Calu3 (cell line): ENCODE measurements at regions not wholly inside any gene's neighbourhood (a gene's known extent, or its start where the extent isn't known, plus 50 kb on each side); places are given as distances from the start of the nearest gene placed in this dataset.

Source experiments
- BruUV-seq: library from RNA; stranded (reverse); fragments of 400-500 nt; replicated peaks from 2 replicates; lab custom pipeline; 2021; lab: Mats Ljungman, UMichigan
- CTCF ChIA-PET: fragments of 300-600 bp; sonication (Branson Sonifier 250); formaldehyde crosslinking; loops from one replicate; lab custom pipeline; 2022; ENCODE audit warnings: antibody characterized with exemption; lab: Charles Lee
- DNase-seq: peaks from one replicate; pipeline ENCODE4 v3.0.0; 2022
- H3K27ac Mint-ChIP-seq: one replicate; pipeline ENCODE4 v1.8.0; 2022; ENCODE audit warnings: mixed read lengths; ENCODE audit not compliant: unreplicated experiment
- H3K27me3 Mint-ChIP-seq: one replicate; pipeline ENCODE4 v1.8.0; 2022; ENCODE audit warnings: mixed read lengths; ENCODE audit not compliant: unreplicated experiment
- H3K36me3 Mint-ChIP-seq: one replicate; pipeline ENCODE4 v1.8.0; 2022; ENCODE audit warnings: mild to moderate bottlenecking, moderate library complexity, mixed read lengths; ENCODE audit not compliant: insufficient read depth, unreplicated experiment
- H3K4me1 Mint-ChIP-seq: one replicate; pipeline ENCODE4 v1.8.0; 2022; ENCODE audit warnings: mild to moderate bottlenecking, low read depth, mixed read lengths; ENCODE audit not compliant: unreplicated experiment
- H3K4me3 Mint-ChIP-seq: one replicate; pipeline ENCODE4 v1.8.0; 2022; ENCODE audit warnings: mild to moderate bottlenecking, low read depth, moderate library complexity, mixed read lengths; ENCODE audit not compliant: unreplicated experiment
- H3K9me3 Mint-ChIP-seq: one replicate; pipeline ENCODE4 v1.8.0; 2022; ENCODE audit warnings: low read depth, mixed read lengths; ENCODE audit not compliant: unreplicated experiment
- intact Hi-C: fragments of 100-400 bp; cut with micrococcal nuclease; formaldehyde crosslinking; loops from one replicate; pipeline ENCODE4 v1.10.0; 2022; ENCODE audit not compliant: unreplicated experiment
- TF ChIP-seq, protein P1 (sequence below): fragments of 200-600 bp; IDR thresholded peaks from one replicate; pipeline ENCODE4 v1.8.0; 2022; ENCODE audit warnings: antibody characterized with exemption; ENCODE audit not compliant: unreplicated experiment

GRCh38 chr2:145682546-145683157, 1162.7 kb upstream of the ZEB2 start:
- Mint-ChIP-seq H3K27me3 (no peaks in the 10 kb centered on the region), H3K9me3 (peaks cover 3% of the 10 kb centered on the region), H3K4me1 (peaks cover 36% of the 10 kb centered on the region), H3K4me3 (no peak overlapping the region), H3K36me3 (peaks cover 14% of the 10 kb centered on the region), H3K27ac (peak overlapping the region; percentile 81)
- intact Hi-C loops, result no loop called here
- CTCF ChIA-PET, result interaction anchor here (0.7 kb wide), 1 partner anchor 96 kb away, joined by 3 read pairs; no protein-coding TSS in a partner anchor
- TF ChIP-seq, protein P1, sequence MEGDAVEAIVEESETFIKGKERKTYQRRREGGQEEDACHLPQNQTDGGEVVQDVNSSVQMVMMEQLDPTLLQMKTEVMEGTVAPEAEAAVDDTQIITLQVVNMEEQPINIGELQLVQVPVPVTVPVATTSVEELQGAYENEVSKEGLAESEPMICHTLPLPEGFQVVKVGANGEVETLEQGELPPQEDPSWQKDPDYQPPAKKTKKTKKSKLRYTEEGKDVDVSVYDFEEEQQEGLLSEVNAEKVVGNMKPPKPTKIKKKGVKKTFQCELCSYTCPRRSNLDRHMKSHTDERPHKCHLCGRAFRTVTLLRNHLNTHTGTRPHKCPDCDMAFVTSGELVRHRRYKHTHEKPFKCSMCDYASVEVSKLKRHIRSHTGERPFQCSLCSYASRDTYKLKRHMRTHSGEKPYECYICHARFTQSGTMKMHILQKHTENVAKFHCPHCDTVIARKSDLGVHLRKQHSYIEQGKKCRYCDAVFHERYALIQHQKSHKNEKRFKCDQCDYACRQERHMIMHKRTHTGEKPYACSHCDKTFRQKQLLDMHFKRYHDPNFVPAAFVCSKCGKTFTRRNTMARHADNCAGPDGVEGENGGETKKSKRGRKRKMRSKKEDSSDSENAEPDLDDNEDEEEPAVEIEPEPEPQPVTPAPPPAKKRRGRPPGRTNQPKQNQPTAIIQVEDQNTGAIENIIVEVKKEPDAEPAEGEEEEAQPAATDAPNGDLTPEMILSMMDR, result no peak
- no peak for DNase-seq
- BruUV-seq, result no TSS peak

- no peaks in the 10 kb centered on the region for H3K27me3 Mint-ChIP-seq
- TF ChIP-seq, protein P1, result no peak
- H3K27ac Mint-ChIP-seq, result no peak overlapping the region
- H3K36me3 Mint-ChIP-seq, result peaks cover under 1% of the 10 kb centered on the region
- CTCF ChIA-PET, result no interaction called here
- intact Hi-C loops, result no loop called here
- BruUV-seq, result no TSS peak
- no peak for DNase-seq
- H3K9me3 Mint-ChIP-seq, result peaks cover 8% of the 10 kb centered on the region
- no peak overlapping the region for H3K4me3 Mint-ChIP-seq
- peaks cover 12% of the 10 kb centered on the region for H3K4me1 Mint-ChIP-seq
Observed at GRCh38 chr2:145680276-145680675, 1160.4 kb upstream of the ZEB2 start.

DNA sequence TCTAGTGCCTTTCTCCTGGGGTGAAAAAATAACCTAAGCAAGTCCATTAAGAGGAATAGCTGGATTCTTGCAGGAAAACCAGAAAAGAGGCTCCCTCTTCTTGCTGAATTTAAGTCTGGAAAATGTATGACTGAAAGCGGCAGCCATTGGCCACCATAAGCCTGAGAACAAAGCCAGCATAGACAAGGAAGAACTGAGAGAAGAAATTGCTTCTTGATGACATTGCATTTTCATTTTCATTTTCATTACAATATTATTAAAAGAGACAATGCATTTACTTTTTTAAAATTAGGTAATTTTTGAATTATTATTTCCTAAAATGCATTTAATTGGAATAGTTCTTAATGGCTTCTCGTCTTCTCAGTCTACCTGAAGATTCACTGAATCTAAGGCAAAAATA, 1157.5 kb upstream of the ZEB2 start:
- no TSS peak for BruUV-seq
- DNase-seq, result no peak
- TF ChIP-seq, protein P1, result no peak
- no peaks in the 10 kb centered on the region for H3K27me3 Mint-ChIP-seq
- intact Hi-C loops, result no loop called here
- H3K4me1 Mint-ChIP-seq, result peaks cover 2% of the 10 kb centered on the region
- H3K27ac Mint-ChIP-seq, result no peak overlapping the region
- H3K36me3 Mint-ChIP-seq, result no peaks in the 10 kb centered on the region
- peaks cover 11% of the 10 kb centered on the region for H3K9me3 Mint-ChIP-seq
- H3K4me3 Mint-ChIP-seq, result no peak overlapping the region
- CTCF ChIA-PET, result no interaction called here

DNA sequence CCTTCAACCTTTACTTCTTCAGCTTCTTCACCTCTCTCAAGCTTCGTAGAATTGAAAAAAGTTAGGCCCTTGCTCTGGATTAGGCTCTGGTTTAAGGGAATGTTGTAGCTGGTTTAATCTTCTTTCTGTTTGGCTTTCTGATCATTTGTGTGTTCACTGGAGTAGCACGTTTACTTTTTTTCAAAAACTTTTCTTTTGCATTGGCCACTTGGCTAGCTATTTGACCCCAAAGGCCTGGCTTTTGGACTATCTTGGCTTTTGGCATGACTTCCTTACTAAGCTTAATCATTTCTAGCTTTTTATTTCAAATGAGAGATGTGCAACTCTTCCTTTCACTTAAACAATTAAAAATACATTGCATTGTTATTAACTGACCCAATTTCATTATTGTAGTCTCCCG, 1154.8 kb upstream of the ZEB2 start:
- H3K36me3 Mint-ChIP-seq, result no peaks in the 10 kb centered on the region
- CTCF ChIA-PET, result no interaction called here
- H3K27me3 Mint-ChIP-seq, result no peaks in the 10 kb centered on the region
- DNase-seq, result no peak
- peaks cover 10% of the 10 kb centered on the region for H3K9me3 Mint-ChIP-seq
- intact Hi-C loops, result no loop called here
- H3K27ac Mint-ChIP-seq, result no peak overlapping the region
- BruUV-seq, result no TSS peak
- TF ChIP-seq, protein P1, result no peak
- no peak overlapping the region for H3K4me3 Mint-ChIP-seq
- no peaks in the 10 kb centered on the region for H3K4me1 Mint-ChIP-seq
